Mesothelial cell of epicardium (in vitro differentiated cells): ENCODE measurements at regions not wholly inside any gene's neighbourhood (a gene's known extent, or its start where the extent isn't known, plus 50 kb on each side); places are given as distances from the start of the nearest gene placed in this dataset.

Source experiments
- DNase-seq, 2 experiments: peaks; one replicate each; pipeline ENCODE4 v3.0.0; 2021; ENCODE audit warnings: low spot score in 2 of 2; ENCODE audit not compliant: unreplicated experiment in 2 of 2
- H3K27ac Mint-ChIP-seq: 2 replicates; pipeline ENCODE4 v1.8.0; 2021; ENCODE audit warnings: mixed read lengths
- H3K27me3 Mint-ChIP-seq: 2 replicates; pipeline ENCODE4 v1.8.0; 2021; ENCODE audit warnings: low read depth, mixed read lengths
- H3K36me3 Mint-ChIP-seq: 2 replicates; pipeline ENCODE4 v1.8.0; 2021; ENCODE audit warnings: mixed read lengths
- H3K4me1 Mint-ChIP-seq: 2 replicates; pipeline ENCODE4 v1.8.0; 2021; ENCODE audit warnings: mixed read lengths
- H3K4me3 Mint-ChIP-seq: 2 replicates; pipeline ENCODE4 v1.8.0; 2021; ENCODE audit warnings: mild to moderate bottlenecking, moderate library complexity, mixed read lengths
- H3K9me3 Mint-ChIP-seq: 2 replicates; pipeline ENCODE4 v1.8.0; 2021; ENCODE audit warnings: mixed read lengths
- TF ChIP-seq, protein P1 (sequence below): fragments of 200-600 bp; sonication (generic); IDR thresholded peaks from one replicate; pipeline ENCODE4 v1.5.0; 2021; ENCODE audit warnings: antibody characterized with exemption; ENCODE audit not compliant: unreplicated experiment

DNA sequence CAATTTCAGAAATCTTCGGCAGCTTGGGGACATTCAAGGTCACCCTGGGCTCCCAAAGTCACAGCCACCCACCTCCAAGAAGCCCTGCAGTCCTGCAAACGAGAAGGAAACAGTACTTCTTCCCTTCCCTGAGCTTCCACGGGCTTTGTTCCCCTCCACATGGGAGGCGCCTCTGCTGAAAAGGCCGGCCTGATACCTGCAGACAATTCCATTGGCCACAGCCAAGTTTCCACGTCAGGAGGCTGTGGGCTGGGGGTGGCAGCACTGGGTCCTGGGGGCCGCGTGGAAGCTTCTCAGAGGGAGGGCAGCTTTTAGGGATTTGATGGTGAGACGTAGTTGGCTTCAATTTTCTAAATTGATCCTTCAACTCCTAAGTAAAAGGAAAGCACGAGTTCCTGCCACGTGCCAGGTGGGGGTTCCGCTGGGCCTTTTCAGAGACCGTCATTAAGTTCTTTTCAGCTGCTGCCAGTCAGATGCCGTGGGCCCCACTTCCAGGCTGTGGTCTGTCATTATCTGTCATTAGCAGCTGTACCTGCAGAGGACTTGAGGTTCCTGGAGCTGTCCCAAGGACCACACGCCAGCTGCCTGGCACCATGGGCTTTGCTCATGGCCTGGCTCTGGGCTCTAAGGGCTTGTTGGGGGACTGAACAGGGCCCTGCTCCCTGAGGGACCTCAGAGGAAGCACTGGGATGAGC is 98.7 kb downstream of the CRYAA start:
- Mint-ChIP-seq H3K9me3 (peaks cover 4% of the 10 kb centered on the region), H3K27ac (no peak overlapping the region), H3K4me3 (no peak overlapping the region), H3K4me1 (peaks cover 2% of the 10 kb centered on the region), H3K36me3 (no peaks in the 10 kb centered on the region), H3K27me3 (no peaks in the 10 kb centered on the region)
- TF ChIP-seq, protein P1, sequence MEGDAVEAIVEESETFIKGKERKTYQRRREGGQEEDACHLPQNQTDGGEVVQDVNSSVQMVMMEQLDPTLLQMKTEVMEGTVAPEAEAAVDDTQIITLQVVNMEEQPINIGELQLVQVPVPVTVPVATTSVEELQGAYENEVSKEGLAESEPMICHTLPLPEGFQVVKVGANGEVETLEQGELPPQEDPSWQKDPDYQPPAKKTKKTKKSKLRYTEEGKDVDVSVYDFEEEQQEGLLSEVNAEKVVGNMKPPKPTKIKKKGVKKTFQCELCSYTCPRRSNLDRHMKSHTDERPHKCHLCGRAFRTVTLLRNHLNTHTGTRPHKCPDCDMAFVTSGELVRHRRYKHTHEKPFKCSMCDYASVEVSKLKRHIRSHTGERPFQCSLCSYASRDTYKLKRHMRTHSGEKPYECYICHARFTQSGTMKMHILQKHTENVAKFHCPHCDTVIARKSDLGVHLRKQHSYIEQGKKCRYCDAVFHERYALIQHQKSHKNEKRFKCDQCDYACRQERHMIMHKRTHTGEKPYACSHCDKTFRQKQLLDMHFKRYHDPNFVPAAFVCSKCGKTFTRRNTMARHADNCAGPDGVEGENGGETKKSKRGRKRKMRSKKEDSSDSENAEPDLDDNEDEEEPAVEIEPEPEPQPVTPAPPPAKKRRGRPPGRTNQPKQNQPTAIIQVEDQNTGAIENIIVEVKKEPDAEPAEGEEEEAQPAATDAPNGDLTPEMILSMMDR, result no peak
- DNase-seq, result no peak

DNA sequence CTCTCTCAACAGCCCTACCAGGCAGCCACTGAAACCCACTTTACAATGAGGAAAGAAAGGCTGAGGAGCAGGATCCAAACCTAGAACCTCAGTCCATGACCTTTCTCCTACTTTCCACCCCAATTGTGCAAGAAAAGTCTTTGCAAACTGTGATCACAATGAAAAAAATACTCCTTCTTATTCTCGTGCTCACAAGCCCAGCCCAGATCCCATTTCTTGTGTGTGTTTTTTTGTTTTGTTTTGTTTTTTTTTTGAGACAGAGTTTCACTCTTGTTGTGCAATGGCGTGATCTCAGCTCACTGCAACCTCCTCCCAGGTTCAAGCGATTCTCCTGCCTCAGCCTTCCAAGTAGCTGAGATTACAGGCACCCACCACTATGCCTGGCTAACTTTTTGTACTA is 97.7 kb downstream of the CRYAA start:
- H3K27ac Mint-ChIP-seq, result no peak overlapping the region
- DNase-seq, result no peak
- peaks cover 4% of the 10 kb centered on the region for H3K9me3 Mint-ChIP-seq
- no peaks in the 10 kb centered on the region for H3K27me3 Mint-ChIP-seq
- no peaks in the 10 kb centered on the region for H3K36me3 Mint-ChIP-seq
- no peak overlapping the region for H3K4me3 Mint-ChIP-seq
- TF ChIP-seq, protein P1, result no peak
- H3K4me1 Mint-ChIP-seq, result peaks cover 2% of the 10 kb centered on the region

DNA sequence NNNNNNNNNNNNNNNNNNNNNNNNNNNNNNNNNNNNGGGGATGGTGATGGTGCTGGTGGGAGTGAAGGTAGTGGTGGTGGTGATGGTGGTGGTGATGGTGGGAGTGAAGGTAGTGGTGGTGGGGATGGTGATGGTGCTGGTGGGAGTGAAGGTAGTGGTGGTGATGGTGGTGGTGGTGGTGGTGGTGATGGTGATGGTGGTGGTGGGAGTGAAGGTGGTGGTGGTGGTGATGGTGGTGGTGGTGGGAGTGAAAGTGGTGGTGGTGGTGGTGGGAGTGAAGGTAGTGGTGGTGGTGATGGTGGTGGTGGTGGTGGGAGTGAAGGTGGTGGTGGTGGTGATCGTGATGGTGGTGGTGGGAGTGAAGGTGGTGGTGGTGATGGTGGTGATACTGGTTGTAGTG is 93.6 kb downstream of the CRYAA start:
- H3K4me3 Mint-ChIP-seq, result no peak overlapping the region
- no peaks in the 10 kb centered on the region for H3K36me3 Mint-ChIP-seq
- no peak overlapping the region for H3K27ac Mint-ChIP-seq
- H3K4me1 Mint-ChIP-seq, result peaks cover 2% of the 10 kb centered on the region
- H3K9me3 Mint-ChIP-seq, result peaks cover 4% of the 10 kb centered on the region
- no peaks in the 10 kb centered on the region for H3K27me3 Mint-ChIP-seq
- DNase-seq, result no peak
- TF ChIP-seq, protein P1, result no peak
